Tibial nerve (tissue), 3 donors: ENCODE measurements at regions not wholly inside any gene's neighbourhood (a gene's known extent, or its start where the extent isn't known, plus 50 kb on each side); places are given as distances from the start of the nearest gene placed in this dataset.

Experiments used
- CTCF ChIP-seq, 5 experiments: fragments of 200-600 bp in 3 of 5; fragments of 450-650 bp in 2 of 5; sonication (generic) in 3 of 5; IDR thresholded peaks; one replicate each; pipeline ENCODE4 v1.5.1; 2016 to 2019; ENCODE audit warnings: antibody characterized with exemption in 5 of 5, mild to moderate bottlenecking in 3 of 5, moderate library complexity in 2 of 5
- POLR2A ChIP-seq, 2 donors: fragments of 450-650 bp; IDR thresholded peaks; one replicate each; pipeline ENCODE4 v1.6.1; 2017; ENCODE audit warnings: antibody characterized with exemption in 2 of 2, mild to moderate bottlenecking in 2 of 2, moderate library complexity in 2 of 2

- TF ChIP-seq CTCF (IDR thresholded peaks at IDR 0.05) (no peak), POLR2A (IDR thresholded peaks at IDR 0.05) (no peak)
Measured at GRCh38 chr5:89081360-89081759, 198.4 kb upstream of the MEF2C start.
